GM12878 (cell line): ENCODE measurements at regions not wholly inside any gene's neighbourhood (a gene's known extent, or its start where the extent isn't known, plus 50 kb on each side); places are given as distances from the start of the nearest gene placed in this dataset.

Experiments used
- ATAC-seq: fragments of 200-7000 bp; cut with Tn5 transposase; 3 replicates; pipeline ENCODE4 v1.9.1; 2020; ENCODE audit warnings: mild to moderate bottlenecking, moderate library complexity
- BruUV-seq: library from RNA; stranded (reverse); fragments of 400-500 nt; replicated peaks from 2 replicates; lab custom pipeline; 2021; lab: Mats Ljungman, UMichigan
- CTCF ChIA-PET: fragments of 300-600 bp; sonication (Branson Sonifier 250); formaldehyde crosslinking; extraction: SDS; loops from one replicate; lab custom pipeline; 2021; ENCODE audit warnings: inconsistent platforms; lab: Yijun Ruan, JAX
- POLR2A ChIA-PET: fragments of 350-600 bp; formaldehyde crosslinking; extraction: SDS; loops from one replicate; lab custom pipeline; 2021; ENCODE audit warnings: inconsistent platforms; lab: Charles Lee
- RAD21 ChIA-PET: fragments of 300-600 bp; sonication (Branson Sonifier 250); formaldehyde crosslinking; loops from one replicate; lab custom pipeline; 2023; ENCODE audit warnings: antibody characterized with exemption; ENCODE audit not compliant: unreplicated experiment; lab: Charles Lee
- SMC1A ChIA-PET: fragments of 300-600 bp; sonication (Branson Sonifier 250); formaldehyde crosslinking; loops from one replicate; lab custom pipeline; 2023; ENCODE audit not compliant: unreplicated experiment, uncharacterized antibody; lab: Charles Lee
- DNase-seq: peaks from one replicate; pipeline ENCODE4 v3.0.0-alpha.2; 2011; ENCODE audit warnings: low read depth, low spot score
- FAIRE-seq: peaks from 3 replicates; lab custom pipeline; 2011; peaks lifted over from hg19 to GRCh38; lab: Jason Lieb, UNC
- H2AFZ ChIP-seq: 2 replicates; pipeline ENCODE4 v1.6.0; 2011; ENCODE audit warnings: low read depth, low read length, control low read depth; ENCODE audit not compliant: control insufficient read depth
- H3K27ac ChIP-seq: 2 replicates; pipeline ENCODE4 v1.5.1; 2011; ENCODE audit warnings: control low read depth; ENCODE audit not compliant: control insufficient read depth, insufficient read depth
- H3K27me3 ChIP-seq, 2 experiments: replicated peaks in 1 of 2; 2 replicates each; pipeline versions ENCODE4 v1.6.0 to v1.6.1; 2011; ENCODE audit warnings: low read length in 1 of 2; ENCODE audit not compliant: control insufficient read depth in 2 of 2, insufficient read depth in 2 of 2
- H3K36me3 ChIP-seq, 2 experiments: 2 replicates each; pipeline ENCODE4 v1.5.1; 2011; ENCODE audit warnings: low read length in 1 of 2; ENCODE audit not compliant: control insufficient read depth in 2 of 2, insufficient read depth in 2 of 2
- H3K4me1 ChIP-seq: 2 replicates; pipeline ENCODE4 v1.6.1; 2011; ENCODE audit warnings: mild to moderate bottlenecking, low read length, moderate library complexity, mixed read lengths; ENCODE audit not compliant: control insufficient read depth, insufficient read depth
- H3K4me2 ChIP-seq: 2 replicates; pipeline ENCODE4 v1.6.0; 2011; ENCODE audit warnings: control low read depth; ENCODE audit not compliant: control insufficient read depth, insufficient read depth
- H3K4me3 ChIP-seq: fragments of 200-600 bp; sonication (generic); 2 replicates; pipeline ENCODE4 v1.5.1; 2016
- H3K79me2 ChIP-seq: 2 replicates; pipeline ENCODE4 v1.6.0; 2011; ENCODE audit warnings: low read length; ENCODE audit not compliant: control insufficient read depth, insufficient read depth
- H3K9ac ChIP-seq: 2 replicates; pipeline ENCODE4 v1.8.0; 2011; ENCODE audit warnings: low read length, control low read depth, mixed read lengths; ENCODE audit not compliant: control insufficient read depth, insufficient read depth
- H3K9me3 ChIP-seq: replicated peaks from 3 replicates; pipeline ENCODE4 v1.5.1; 2011; ENCODE audit warnings: mild to moderate bottlenecking, low read length; ENCODE audit not compliant: control insufficient read depth, insufficient read depth
- H4K20me1 ChIP-seq: 2 replicates; pipeline ENCODE4 v1.6.0; 2011; ENCODE audit not compliant: control insufficient read depth, insufficient read depth
- BCL3 ChIP-seq: IDR thresholded peaks from 2 replicates; pipeline ENCODE4 v1.6.1; 2011; ENCODE audit warnings: borderline replicate concordance, low read depth, mild to moderate bottlenecking, moderate library complexity, low read length; ENCODE audit not compliant: insufficient read depth, poor library complexity, severe bottlenecking
- BMI1 ChIP-seq: fragments of 450-650 bp; IDR thresholded peaks from 2 replicates; pipeline ENCODE4 v1.6.1; 2016; ENCODE audit warnings: mild to moderate bottlenecking, moderate library complexity, borderline replicate concordance
- CHD1 ChIP-seq: IDR thresholded peaks from 2 replicates; pipeline ENCODE4 v1.6.1; 2012; ENCODE audit warnings: low read depth, low read length, improper control_type of control experiment
- ESRRA ChIP-seq: IDR thresholded peaks from 2 replicates; pipeline ENCODE4 v1.6.1; 2012; ENCODE audit warnings: mild to moderate bottlenecking, low read length, improper control_type of control experiment
- FOS ChIP-seq: IDR thresholded peaks from 3 replicates; pipeline ENCODE4 v1.6.1; 2011; ENCODE audit warnings: borderline replicate concordance; ENCODE audit not compliant: insufficient read length; ENCODE audit errors: extremely low read depth
- GABPA ChIP-seq: IDR thresholded peaks from 2 replicates; pipeline ENCODE4 v1.6.1; 2014; ENCODE audit warnings: antibody characterized with exemption, low read depth, mild to moderate bottlenecking, inconsistent platforms
- MAX ChIP-seq: IDR thresholded peaks from 2 replicates; pipeline ENCODE4 v1.6.1; 2012; ENCODE audit warnings: low read depth, low read length, improper control_type of control experiment
- NKRF ChIP-seq: fragments of 450-650 bp; conservative IDR thresholded peaks from 2 replicates; pipeline ENCODE4 v1.6.1; 2017; ENCODE audit warnings: mild to moderate bottlenecking, moderate library complexity
- NRF1 ChIP-seq: conservative IDR thresholded peaks from 2 replicates; pipeline ENCODE4 v1.6.1; 2011; ENCODE audit warnings: mild to moderate bottlenecking, low read depth, low read length, improper control_type of control experiment
- PKNOX1 ChIP-seq: fragments of 450-650 bp; IDR thresholded peaks from 2 replicates; pipeline ENCODE4 v1.6.1; 2016; ENCODE audit warnings: mild to moderate bottlenecking
- PML ChIP-seq: IDR thresholded peaks from 2 replicates; pipeline ENCODE4 v1.6.1; 2012; ENCODE audit warnings: low read length, inconsistent platforms
- RELB ChIP-seq: fragments of 450-650 bp; IDR thresholded peaks from 2 replicates; pipeline ENCODE4 v1.6.1; 2017; ENCODE audit warnings: low read depth, mild to moderate bottlenecking, moderate library complexity
- TARDBP ChIP-seq: IDR thresholded peaks from 2 replicates; pipeline ENCODE4 v1.6.1; 2016; ENCODE audit warnings: borderline replicate concordance
- TBL1XR1 ChIP-seq: IDR thresholded peaks from 2 replicates; pipeline ENCODE4 v1.6.1; 2012; ENCODE audit warnings: low read depth, low read length, improper control_type of control experiment
- WRNIP1 ChIP-seq: IDR thresholded peaks from 2 replicates; pipeline ENCODE4 v1.6.1; 2011; ENCODE audit warnings: low read depth, low read length, improper control_type of control experiment, borderline replicate concordance
- ZBTB33 ChIP-seq: fragments of 450-650 bp; IDR thresholded peaks from 2 replicates; pipeline ENCODE4 v1.6.1; 2017; ENCODE audit warnings: mild to moderate bottlenecking
- WGBS: methylation state at CpG from one replicate; pipeline ENCODE4 v1.1.6; 2016; ENCODE audit warnings: low lambda C conversion rate; ENCODE audit not compliant: insufficient replicate concordance, insufficient coverage; ENCODE audit errors: missing lambda C conversion rate; 5-methylcytosine and 5-hydroxymethylcytosine counted together
- in situ Hi-C: fragments of 300-500 bp; cut with MboI; formaldehyde crosslinking; loops from 9 replicates; pipeline ENCODE4 v1.14.3; 2018; ENCODE audit warnings: mixed read lengths
- intact Hi-C: fragments of 100-400 bp; cut with micrococcal nuclease; formaldehyde crosslinking; loops from one replicate; pipeline ENCODE4 v1.14.2; 2022; ENCODE audit not compliant: unreplicated experiment

GRCh38 chr1:222910699-222911098 lies 95.9 kb downstream of the DISP1 start (continued):
- TF ChIP-seq RELB: no peak
- TF ChIP-seq PML: no peak
- no peak for TF ChIP-seq BMI1
- no peak for TF ChIP-seq BCL3
- no peak for TF ChIP-seq MAX
- TF ChIP-seq, all 136 proteins: peak for 0

- intact Hi-C loops: no loop called here
- H3K9me3 ChIP-seq: no peaks in the 10 kb centered on the region; the same call in 1 of the 3 replicates
- FAIRE-seq (no peak), DNase-seq (no peak), ATAC-seq (no peak)
- H3K79me2 ChIP-seq: no peaks in the 10 kb centered on the region
- H3K36me3 ChIP-seq: no peaks in the 10 kb centered on the region
- H3K27me3 ChIP-seq: no peaks in the 10 kb centered on the region
- ChIA-PET SMC1A (no interaction called here), RAD21 (no interaction called here), CTCF (no interaction called here), POLR2A (no interaction called here)
- H3K4me3 ChIP-seq: no peak overlapping the region
- 0% methylated on average over 1 of the region's 1 CpG for WGBS
- BruUV-seq: no TSS peak
- in situ Hi-C loops: no loop called here
- H2AFZ ChIP-seq: no peak overlapping the region
- no peak overlapping the region for H3K27ac ChIP-seq
- no peaks in the 10 kb centered on the region for H3K4me1 ChIP-seq
- H4K20me1 ChIP-seq: no peaks in the 10 kb centered on the region
- no peak overlapping the region for H3K4me2 ChIP-seq
- H3K9ac ChIP-seq: no peak overlapping the region
- TF ChIP-seq TARDBP: no peak
- TF ChIP-seq CHD1: no peak
- TF ChIP-seq ESRRA: no peak
- TF ChIP-seq TBL1XR1: no peak
- no peak for TF ChIP-seq NKRF
- no peak for TF ChIP-seq NRF1
- no peak for TF ChIP-seq PKNOX1
- TF ChIP-seq ZBTB33: no peak
- TF ChIP-seq GABPA: no peak
- no peak for TF ChIP-seq FOS
- no peak for TF ChIP-seq WRNIP1
Measured at GRCh38 chr1:222911866-222912265, 97.0 kb downstream of the DISP1 start.
